T-helper 9 cell (primary cell): ENCODE measurements at regions not wholly inside any gene's neighbourhood (a gene's known extent, or its start where the extent isn't known, plus 50 kb on each side); places are given as distances from the start of the nearest gene placed in this dataset.
"Not testable (repeated sequence)": the region's sequence is repeated elsewhere in the genome, so short reads cannot be mapped to it uniquely, and the experiment has no call there.

Experiments used
- DNase-seq: peaks from one replicate; pipeline ENCODE4 v3.0.0-alpha.2; 2020

DNA sequence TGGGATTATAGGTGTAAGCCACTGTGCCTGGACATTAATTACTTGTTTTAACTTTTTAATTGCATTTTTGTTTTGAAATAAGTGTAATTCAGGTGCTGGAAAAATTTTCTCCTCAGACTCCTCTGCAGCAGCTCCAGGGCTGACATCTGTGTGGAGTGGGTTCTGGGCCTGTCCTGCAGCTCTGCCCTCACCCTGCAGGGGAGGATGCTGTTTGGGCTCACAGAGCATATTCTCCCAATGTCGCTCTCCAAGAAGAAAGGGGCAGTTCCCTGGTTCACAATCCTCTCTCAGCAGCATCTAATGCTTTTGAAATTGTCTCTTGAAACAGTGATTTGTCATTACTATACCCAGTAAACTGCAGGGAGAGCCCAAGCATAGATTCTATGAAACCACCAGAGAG is 995.7 kb downstream of the TMEM121 start:
- DNase-seq: not testable (repeated sequence)

DNA sequence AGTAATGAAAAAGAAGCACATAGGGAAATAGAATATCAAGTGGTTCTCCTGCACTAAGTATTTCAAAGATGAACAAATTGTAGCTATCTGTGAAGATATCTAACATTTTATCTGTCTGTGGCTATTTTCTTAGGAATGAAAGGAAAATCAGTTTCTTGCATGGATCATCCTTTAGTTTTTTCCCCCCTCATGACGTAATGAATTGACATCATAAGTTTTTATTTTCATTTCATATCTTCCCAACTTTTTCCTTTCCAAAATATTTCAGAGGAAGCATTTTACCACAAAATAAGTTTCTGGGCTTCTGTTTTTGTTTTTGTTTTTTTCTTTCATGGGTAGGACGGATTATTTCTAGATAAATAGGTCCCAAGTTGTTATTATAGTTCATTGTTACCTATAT is 996.6 kb downstream of the TMEM121 start:
- DNase-seq: no peak

DNA sequence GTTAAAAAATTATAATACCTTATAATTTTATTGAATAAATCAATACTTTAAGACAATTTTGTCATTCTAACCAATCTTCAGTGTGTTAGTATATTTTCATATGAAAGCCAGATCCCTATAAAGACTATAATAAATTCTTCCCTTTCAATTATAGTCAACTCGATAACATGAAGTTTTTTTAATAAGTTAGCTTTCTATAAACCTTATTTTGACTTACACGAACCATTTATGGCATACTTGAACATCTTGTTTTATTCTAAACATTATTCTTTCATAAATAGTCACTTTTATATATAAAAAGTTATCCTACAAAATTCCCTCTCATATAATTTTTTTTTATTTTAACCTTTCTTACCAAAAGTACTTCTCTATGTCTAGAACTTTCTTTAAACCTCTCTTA is 1002.3 kb downstream of the TMEM121 start:
- DNase-seq: no peak

DNA sequence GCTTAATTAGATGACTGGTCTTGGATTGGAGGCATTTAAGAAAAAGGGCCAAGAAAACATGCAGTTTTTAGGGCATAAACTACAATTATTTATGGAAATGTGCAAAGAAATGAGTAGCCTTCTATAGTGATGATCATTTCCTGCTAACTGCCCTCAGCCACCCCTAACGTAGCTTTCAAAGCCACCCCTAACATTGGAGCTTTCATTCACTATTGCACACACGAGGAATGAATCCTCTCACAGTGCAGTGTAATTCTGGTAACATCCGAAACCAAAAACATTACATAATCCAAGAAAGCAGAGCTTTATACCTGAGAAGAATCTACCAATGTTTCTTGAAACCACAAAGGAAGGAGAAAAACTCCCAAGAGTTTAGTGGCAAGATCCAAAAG is 1003.6 kb downstream of the TMEM121 start:
- no peak for DNase-seq

DNA sequence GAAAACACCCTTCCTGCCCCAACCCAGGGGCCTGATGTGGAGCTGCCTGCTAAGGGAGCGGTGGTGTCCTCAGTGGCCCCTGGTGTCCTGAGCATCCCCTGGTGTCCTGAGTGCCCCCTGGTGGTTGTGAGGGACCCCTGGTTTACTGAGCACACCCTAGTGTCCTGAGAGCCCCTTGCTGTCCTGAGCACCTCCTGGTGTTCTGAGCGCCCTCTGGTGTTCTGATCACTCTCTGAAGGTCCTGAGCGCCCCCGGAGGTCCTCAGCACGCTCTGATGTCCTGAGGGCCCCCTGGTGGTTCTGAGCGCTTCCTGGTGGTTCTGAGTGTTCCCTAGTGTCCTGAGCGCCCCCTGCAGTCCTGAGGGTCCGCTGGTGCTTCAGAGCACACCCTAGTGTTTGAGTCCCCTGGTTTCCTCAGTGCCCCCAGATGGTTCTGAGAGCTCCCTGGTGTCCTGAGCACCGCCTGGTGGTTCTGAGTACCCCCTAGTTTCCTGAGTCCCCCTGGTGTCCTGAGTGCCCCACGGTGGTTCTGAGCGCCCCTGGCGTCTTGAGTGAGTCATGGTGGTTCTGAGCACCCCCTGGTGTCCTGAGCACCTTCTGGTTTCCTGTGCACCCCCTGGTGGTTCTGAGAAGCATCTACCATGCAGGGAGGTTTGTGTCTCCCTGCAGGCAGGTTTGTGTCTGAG is 1004.2 kb downstream of the TMEM121 start:
- DNase-seq: peak; percentile 16

DNA sequence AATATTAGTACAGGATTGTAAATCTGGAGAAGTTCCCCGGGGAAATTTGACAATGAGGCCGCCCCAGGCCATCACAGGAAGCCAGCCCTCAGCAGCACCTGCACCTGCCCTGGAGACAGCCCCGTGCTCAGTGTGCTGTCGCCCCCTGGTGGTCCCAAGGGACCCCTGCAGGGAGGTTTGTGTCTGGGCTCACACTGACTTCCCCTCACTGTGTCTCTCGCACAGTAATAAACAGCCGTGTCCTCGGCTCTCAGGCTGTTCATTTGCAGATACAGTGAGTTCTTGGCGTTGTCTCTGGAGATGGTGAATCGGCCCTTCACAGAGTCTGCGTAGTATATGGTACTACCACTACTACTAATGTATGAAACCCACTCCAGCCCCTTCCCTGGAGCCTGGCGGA is 1011.2 kb downstream of the TMEM121 start:
- not testable (repeated sequence) for DNase-seq

DNA sequence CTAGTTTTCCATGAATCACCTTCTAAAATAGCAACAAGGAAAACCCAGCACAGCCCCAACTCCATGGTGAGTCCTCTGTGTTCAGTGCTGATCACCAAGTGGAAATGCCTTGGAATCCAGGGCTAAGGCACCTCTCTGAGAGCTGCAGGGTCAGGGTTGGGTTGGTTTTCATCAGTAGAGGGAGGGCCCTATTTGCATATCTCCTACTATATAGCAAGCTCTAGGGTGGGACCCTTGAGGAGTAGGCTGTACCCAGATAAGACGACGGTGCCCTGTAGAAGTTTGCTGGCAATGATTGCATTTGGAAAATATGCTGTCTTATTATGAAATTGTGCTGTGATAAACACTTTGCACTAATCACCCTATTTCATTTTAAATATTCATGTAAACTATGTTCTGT is 1011.8 kb downstream of the TMEM121 start:
- DNase-seq: no peak

DNA sequence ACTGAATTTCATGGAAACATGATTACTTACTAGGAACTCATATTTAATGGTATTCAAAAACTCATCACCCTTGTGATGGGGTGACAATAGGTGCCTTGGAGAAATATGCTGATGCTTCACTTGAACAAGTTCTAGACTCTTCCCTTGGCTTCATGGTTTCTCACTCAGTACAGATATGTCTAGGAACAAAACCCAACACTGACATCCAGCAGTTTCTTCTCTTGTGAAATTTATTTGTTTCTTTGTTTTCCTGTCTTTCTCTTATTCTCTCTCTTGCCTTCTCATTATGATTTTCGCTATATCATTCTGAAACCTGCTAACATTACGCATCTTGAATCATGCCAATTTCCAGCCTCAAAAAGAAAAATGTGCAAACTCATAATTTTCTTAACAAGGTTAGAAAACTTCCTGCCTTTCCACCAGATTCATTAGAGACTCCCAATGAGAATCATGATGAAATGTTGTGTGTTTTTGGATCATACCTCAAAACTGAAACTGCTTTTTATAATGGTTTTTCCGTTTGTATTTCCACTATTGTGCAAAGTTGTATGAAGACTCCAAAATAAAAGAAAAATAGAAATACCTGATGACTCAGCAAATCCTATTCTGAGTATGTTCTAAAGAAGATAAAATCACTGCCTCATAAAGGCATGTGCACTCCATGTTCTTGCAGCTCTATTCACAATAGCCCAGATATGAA is 1021.5 kb downstream of the TMEM121 start:
- DNase-seq: no peak

DNA sequence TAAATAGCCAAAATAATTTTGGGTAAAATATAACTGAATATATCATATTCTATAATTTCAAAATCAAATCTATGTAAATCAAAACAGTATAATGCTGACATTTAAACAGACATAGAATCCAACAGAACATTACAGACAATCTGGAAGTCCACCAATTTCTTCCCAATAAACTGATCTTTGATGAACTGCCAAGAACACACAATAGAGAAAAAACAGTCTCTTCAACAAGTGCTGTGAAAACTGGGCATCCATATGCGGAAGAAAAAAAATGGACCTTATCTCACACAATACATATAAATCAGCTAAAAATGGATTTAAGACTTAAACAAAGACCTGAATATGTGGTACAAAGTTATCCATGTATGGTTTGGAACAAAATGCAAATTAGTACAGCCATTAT is 1022.7 kb downstream of the TMEM121 start:
- DNase-seq: no peak

DNA sequence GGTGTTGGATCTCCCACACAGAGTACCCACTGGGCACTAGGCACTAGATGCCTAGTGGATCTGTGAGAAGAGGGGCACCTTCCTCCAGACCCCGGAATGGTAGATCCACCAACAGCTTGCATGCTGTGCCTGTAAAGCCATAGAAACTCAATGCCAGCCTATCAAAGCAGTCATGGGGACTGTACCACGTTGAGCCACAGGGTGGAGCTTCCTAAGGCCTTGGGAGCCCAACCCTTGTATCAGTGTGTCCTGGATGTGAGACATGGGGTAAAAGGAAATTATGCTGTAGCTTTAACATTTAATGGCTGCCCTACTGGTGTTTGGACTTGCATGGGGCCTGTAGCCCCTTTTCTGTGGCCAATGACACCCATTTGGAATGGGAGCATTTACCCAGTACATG is 1024.9 kb downstream of the TMEM121 start:
- DNase-seq: no peak

DNA sequence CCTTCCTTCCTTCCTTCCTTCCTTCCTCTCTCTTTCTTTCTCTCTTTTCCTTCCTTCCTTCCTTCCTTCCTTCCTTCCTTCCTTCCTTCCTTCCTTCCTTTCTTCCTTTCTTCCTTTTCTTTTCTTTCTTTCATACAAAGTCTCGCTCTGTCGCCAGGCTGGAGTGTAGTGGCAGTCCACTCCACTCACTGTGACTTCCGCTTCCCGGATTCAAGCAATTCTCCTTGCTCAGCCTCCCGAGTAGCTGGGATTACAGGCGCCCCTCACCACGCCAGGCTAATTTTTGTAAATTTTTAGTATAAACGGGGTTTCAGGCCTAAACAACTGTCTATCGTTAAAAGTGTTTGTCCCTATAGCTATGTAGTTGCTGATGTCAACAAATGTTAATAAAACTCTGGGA is 1029.8 kb downstream of the TMEM121 start:
- not testable (repeated sequence) for DNase-seq

DNA sequence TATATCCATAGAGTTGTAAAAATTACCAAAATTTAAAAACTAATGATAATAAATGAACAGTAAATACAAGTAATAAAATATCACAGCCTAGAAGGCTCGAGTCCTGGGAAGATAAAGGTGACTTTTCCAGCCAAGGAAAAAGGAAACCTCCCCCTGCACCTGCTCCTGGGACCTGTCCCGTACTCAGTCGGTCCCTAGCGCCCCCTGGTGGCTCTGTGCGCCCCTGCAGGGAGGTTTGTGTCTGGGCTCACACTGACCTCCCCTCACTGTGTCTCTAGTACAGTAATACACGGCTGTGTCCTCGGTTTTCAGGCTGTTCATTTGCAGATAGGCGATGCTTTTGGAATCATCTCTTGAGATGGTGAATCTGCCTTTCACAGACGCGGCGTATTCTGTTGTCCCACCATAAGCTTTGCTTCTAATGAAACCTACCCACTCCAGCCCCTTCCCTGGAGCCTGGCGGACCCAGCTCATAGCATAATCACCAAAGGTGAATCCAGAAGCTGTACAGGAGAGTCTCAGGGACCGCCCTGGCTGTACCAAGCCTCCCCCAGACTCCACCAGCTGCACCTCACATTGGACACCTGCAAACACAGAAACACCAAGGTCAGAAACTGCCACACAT is 1030.4 kb downstream of the TMEM121 start:
- DNase-seq: peak; percentile 75

DNA sequence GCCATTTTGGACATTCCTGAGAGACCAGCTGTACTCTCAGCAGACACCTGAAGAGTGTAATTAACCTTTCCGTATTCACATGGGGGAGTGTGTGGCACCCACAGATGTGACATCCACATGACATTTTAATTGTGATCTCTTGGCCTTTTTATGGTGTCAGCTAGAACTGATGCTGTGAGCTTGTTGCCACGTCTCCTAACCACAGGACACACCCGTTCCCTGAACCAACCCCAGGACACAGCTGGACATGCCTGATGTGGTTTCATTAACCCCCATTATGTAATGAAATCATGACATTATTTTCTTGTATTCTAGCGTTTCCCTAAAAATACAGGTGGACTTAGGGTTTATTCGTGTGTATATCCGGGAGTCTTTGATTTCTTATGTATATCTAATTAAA is 1036.1 kb downstream of the TMEM121 start:
- DNase-seq: no peak

DNA sequence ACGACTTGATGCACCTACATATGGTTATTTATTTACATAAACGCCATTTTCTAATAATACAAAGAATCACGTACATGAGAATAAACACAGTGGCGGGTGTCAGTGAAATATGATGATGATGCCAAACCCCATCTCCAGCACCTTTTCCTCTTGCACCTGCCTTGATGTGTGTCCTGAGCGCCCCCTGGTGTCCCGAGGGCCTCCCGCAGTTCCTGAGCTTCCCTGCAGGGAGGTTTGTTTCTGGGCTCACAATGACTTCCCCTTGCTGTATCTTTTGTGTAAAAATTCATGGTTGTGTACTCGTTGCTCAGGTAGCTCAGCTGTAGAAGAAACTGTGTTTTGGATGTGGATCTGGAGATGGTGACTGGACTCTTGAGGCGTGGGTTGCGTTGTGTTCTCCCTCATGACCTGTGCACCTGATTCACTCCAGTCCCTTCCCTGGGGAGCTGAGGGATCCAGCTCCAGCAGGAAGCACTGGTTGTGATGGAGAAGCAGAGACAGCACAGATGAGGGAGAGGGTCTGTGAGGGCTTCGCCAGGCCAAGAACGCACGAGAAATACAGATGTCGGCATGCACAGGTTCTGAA is 1037.8 kb downstream of the TMEM121 start:
- peak; percentile 63 for DNase-seq

DNA sequence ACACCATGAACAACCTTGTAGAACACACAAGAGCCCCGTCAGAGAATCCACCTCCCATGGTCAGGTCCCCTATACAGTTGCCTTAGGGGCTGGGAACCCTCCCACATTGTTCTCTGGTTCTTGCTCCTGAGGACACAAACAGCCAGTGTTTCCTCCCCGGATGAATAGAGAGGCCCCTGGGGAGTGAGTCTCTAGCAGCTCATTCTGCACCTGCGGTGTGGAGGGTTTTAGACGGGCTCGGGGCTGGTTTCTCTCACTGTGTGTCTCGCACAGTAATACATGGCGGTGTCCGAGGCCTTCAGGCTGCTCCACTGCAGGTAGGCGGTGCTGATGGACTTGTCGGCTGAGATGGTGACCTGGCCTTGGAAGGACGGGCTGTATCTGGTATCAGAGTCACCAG is 1052.1 kb downstream of the TMEM121 start:
- no peak for DNase-seq

DNA sequence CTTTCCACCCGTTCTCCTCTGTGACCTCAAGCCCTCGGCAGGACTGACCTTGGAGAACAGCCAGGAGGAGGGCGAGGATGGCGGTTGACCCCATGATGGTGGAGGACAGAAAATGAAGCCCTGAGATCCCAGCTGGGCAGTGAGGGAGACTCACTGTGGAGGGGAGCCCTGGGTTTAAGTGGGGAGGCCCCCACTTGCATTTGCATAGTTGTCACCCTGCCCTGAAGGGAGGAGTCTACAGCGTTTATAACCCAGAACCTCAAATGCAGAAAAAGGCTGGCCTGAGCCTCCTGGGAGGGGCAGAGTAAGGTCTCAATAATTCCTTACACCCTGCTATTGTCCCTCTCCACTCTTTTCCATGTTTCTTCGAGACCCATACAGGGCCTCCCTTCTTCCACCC is 1052.7 kb downstream of the TMEM121 start:
- DNase-seq: no peak

DNA sequence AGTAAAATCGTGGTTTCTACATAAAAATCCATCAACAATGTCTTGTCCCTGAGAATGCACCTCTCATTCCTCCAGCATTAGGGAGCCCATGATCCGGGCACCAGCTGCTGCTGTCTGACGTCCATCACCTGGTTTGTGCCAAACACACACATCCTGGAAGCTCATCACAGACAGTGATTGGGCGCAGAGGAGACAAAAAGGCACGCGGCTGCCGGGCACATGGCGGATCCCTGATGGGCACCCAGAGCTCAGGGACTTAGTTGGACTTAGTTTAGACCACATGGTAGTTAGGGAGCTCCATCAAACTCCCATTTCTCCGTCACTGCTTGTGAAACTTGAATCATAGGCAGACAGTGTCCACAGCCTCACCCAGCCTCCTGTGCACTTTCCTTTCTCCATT is 1059.3 kb downstream of the TMEM121 start:
- DNase-seq: no peak

DNA sequence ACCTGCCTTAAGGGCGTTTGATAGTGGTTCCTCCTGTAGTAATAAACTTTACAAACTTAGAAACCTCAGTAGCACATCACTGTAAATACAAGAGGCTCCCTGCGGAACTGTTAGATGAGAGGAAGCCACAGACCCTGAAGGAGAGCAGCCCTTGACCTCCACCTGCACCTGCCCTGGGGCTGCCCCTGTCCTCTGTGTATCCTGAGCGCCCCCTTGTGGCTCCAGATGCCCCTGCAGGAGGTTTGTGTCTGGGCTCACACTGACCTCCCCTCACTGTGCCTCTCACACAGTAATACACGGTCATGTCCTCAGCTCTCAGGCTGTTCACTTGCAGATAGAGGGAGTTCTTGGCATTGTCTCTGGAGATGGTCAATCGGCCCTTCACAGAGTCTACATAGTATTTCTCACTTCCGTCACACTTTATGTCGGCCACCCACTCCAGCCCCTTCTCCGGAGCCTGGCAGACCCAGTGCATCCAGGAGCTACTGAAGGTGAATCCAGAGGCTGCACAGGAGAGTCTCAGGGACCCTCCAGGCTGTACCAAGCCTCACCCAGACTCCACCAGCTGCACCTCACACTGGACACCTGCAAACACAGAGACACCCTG is 1059.8 kb downstream of the TMEM121 start:
- peak; percentile 59 for DNase-seq

DNA sequence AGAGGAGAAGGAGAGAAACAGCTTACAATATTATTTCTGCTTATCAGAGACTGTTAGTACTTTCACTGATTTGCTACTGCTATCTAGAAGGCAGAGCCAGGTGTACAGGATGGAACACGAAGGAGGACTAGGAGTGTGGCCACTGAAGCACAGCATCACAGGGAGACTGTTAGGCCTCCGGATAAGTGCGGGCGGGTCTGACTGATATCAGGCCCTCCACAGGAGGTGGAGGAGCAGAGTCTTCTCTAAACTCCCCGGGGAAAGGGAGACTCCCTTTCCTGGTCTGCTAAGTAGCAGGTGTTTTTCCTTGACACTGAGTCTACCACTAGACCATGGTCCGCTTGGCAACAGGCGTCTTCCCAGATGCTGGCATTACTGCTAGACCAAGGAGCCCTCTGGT is 1065.2 kb downstream of the TMEM121 start:
- DNase-seq: not testable (repeated sequence)

DNA sequence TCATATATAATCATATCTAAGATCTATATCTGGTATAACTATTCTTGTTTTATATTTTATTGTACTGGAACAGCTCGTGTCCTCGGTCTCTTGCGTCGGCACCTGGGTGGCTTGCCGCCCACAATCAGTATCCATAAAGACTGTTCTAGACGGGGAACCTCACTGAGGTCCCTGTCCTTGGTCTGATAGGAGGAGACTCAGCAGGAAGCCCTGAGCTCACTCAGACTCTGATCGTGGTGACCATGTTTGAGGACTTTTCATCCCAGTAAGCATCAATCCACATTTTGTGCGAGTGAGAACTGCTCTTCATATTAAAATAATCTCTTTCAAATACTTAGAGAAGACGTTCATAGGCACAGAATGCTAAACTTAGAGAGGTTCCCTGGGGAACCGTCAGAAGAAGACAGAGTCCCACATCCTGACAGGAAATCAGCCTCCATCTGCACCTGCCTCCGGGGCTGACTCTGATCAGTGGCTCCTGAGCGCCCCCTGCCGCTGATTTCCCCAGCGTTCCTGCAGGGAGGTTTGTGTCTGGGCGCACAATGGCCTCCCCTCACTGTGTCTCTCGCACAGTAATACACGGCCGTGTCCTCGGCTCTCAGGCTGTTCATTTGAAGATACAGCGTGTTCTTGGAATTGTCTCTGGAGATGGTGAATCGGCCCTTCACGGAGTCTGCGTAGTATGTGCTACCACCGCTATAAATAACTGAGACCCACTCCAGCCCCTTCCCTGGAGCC is 1065.9 kb downstream of the TMEM121 start:
- DNase-seq: not testable (repeated sequence)

DNA sequence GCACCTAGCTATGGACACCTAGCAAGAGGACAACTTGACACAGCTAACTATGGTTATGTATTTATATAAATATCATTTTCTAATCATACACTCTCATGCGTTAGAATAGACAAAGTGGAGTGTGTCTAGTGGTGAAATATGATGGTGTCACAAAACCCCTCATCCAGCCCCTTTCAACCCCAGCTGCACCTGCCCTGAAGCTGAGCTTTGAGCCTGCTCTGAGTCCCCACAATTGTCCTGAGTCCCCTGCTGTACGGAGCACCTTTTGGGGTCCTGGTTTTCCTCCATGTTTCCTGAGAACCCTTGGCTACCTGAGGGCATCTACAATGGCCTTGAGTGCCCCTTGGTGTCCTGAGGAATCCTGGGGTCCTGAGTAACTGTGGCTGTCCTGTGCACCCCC is 1072.8 kb downstream of the TMEM121 start:
- DNase-seq: no peak

DNA sequence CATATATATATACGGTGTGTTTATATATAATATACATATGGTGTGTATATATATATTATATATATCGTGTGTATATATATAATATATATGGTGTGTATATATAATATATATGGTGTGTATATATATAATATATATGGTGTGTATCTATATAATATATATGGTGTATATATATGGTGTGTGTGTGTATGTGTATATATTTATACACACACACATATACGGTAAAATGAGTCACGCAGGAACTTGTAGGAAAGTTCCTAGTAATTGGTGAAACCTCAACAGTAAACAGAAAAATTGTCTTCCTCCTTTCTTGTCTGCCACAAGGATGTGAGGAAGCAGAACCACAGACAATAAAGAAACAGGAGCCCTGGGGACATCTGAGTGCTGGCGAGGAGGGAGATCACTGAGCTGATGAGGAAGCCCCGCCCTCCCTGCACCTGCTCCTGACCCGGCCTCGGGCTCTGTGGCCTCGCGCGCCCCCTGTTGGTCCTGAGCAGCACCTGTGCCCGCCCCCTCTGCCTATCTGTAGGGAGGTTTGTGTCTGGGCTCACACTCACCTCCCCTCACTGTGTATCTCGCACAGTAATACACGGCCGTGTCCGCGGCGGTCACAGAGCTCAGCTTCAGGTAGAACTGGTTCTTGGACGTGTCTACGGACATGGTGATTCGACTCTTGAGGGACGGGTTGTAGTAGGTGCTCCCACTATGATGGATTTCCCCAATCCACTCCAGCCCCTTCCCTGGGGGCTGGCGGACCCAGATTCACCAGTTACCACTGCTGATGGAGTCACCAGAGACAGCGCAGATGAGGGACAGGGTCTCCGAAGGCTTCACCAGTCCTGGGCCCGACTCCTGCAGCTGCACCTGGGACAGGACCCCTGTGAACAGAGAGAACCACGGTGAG is 1079.4 kb downstream of the TMEM121 start:
- DNase-seq: peak; percentile 72
